ENCODE measurements at regions not wholly inside any gene's neighbourhood (a gene's known extent, or its start where the extent isn't known, plus 50 kb on each side); places are given as distances from the start of the nearest gene placed in this dataset.

GRCh38 chr3:164267053-164267452 is 811.2 kb downstream of the SI start:
- no peak for TF ChIP-seq POLR2A (IDR thresholded peaks at IDR 0.05)
- TF ChIP-seq, protein P1, sequence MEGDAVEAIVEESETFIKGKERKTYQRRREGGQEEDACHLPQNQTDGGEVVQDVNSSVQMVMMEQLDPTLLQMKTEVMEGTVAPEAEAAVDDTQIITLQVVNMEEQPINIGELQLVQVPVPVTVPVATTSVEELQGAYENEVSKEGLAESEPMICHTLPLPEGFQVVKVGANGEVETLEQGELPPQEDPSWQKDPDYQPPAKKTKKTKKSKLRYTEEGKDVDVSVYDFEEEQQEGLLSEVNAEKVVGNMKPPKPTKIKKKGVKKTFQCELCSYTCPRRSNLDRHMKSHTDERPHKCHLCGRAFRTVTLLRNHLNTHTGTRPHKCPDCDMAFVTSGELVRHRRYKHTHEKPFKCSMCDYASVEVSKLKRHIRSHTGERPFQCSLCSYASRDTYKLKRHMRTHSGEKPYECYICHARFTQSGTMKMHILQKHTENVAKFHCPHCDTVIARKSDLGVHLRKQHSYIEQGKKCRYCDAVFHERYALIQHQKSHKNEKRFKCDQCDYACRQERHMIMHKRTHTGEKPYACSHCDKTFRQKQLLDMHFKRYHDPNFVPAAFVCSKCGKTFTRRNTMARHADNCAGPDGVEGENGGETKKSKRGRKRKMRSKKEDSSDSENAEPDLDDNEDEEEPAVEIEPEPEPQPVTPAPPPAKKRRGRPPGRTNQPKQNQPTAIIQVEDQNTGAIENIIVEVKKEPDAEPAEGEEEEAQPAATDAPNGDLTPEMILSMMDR (IDR thresholded peaks at IDR 0.05) = no peak

All from heart left ventricle (tissue), 13 donors.